Ascending aorta (tissue), 2 donors: ENCODE measurements at regions not wholly inside any gene's neighbourhood (a gene's known extent, or its start where the extent isn't known, plus 50 kb on each side); places are given as distances from the start of the nearest gene placed in this dataset.

Experiments
- DNase-seq, 2 donors: peaks; one replicate each; pipeline ENCODE4 v3.0.0-alpha.2; 2019; ENCODE audit warnings: low spot score in 2 of 2
- H3K27ac ChIP-seq, 2 donors: fragments of 200-600 bp; sonication (generic); one replicate each; pipeline ENCODE4 v1.5.1; 2016 to 2017; ENCODE audit warnings: mild to moderate bottlenecking in 1 of 2
- H3K27me3 ChIP-seq: fragments of 200-600 bp; sonication (generic); one replicate; pipeline ENCODE4 v1.5.1; 2017
- H3K36me3 ChIP-seq, 2 donors: fragments of 200-600 bp; sonication (generic); one replicate each; pipeline ENCODE4 v1.5.1; 2016
- H3K4me1 ChIP-seq, 2 donors: fragments of 200-600 bp; sonication (generic); one replicate each; pipeline ENCODE4 v1.5.1; 2016 to 2017; ENCODE audit warnings: mild to moderate bottlenecking in 1 of 2
- H3K4me3 ChIP-seq, 2 donors: fragments of 200-600 bp; sonication (generic); one replicate each; pipeline ENCODE4 v1.5.1; 2016 to 2017; ENCODE audit warnings: mild to moderate bottlenecking in 1 of 2
- H3K9me3 ChIP-seq, 2 donors: fragments of 200-600 bp; sonication (generic); one replicate each; pipeline ENCODE4 v1.5.1; 2016
- intact Hi-C: fragments of 100-400 bp; cut with DNase I; formaldehyde crosslinking; loops from one replicate; pipeline ENCODE4 v1.15.1; 2023
- TF ChIP-seq, protein P1 (sequence below), 3 experiments: fragments of 200-600 bp in 2 of 3; fragments of 450-650 bp in 1 of 3; sonication (generic) in 2 of 3; IDR thresholded peaks; one replicate each; pipeline ENCODE4 v1.5.1; 2016 to 2019; ENCODE audit warnings: antibody characterized with exemption in 3 of 3, mild to moderate bottlenecking in 1 of 3, moderate library complexity in 1 of 3

DNA sequence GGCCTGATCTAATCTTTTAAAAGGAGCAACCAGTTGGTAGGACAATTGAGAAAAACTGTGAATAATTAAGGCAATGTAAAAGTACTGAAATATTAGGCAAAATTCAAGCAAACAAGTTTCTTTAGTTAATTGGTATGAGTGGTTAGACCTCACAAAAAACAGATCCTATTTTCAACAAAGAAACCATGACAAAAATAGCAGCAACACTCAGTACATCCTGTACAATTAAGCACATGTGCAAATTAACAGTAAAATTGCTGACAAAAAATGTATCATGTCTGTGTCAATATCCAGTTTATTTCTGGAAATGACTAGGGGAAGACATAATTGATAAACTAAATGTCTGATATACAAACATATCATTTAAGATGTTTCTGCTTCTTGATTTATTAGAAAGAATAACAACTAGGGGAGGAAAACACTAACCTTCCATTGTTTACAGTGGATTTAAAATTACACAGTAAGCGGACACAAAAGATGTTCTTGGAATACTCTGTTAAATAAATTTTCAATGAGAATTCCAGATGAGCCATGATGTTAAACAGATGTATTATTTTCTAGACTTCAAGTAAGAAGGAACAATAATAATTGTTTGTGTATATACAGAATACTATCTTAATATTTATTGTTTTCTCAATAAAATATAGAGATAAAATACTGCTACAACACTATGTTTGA lies 638.9 kb downstream of the SPRY1 start:
- Histone ChIP-seq H3K27me3 (no peaks in the 10 kb centered on the region), H3K9me3 (no peaks in the 10 kb centered on the region), H3K4me3 (no peak overlapping the region), H3K36me3 (no peaks in the 10 kb centered on the region), H3K27ac (peak overlapping the region in 1 of 2 donors; percentile 25), H3K4me1 (peaks cover 0 to 3% of the 10 kb centered on the region in 2 donors)
- TF ChIP-seq, protein P1, sequence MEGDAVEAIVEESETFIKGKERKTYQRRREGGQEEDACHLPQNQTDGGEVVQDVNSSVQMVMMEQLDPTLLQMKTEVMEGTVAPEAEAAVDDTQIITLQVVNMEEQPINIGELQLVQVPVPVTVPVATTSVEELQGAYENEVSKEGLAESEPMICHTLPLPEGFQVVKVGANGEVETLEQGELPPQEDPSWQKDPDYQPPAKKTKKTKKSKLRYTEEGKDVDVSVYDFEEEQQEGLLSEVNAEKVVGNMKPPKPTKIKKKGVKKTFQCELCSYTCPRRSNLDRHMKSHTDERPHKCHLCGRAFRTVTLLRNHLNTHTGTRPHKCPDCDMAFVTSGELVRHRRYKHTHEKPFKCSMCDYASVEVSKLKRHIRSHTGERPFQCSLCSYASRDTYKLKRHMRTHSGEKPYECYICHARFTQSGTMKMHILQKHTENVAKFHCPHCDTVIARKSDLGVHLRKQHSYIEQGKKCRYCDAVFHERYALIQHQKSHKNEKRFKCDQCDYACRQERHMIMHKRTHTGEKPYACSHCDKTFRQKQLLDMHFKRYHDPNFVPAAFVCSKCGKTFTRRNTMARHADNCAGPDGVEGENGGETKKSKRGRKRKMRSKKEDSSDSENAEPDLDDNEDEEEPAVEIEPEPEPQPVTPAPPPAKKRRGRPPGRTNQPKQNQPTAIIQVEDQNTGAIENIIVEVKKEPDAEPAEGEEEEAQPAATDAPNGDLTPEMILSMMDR (IDR thresholded peaks at IDR 0.05): no peak
- intact Hi-C loops: no loop called here
- DNase-seq: no peak

DNA sequence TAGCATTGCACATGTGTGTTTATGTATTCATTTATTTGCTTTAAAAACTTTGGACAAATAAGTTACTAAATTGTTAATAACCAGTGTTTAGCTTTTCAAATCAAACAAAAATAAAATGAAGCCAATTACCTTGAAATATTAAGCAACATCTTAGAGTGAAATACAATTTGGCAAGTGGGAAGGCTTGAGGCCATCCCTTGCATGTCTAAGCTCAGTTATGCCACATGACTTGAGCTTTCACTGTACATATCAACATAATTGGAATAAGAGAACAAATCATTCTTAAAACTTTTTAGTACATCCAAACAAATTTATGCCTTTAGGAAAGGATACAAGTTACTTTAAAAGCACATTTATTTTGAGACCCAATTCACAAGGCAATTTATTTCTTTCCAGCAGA lies 640.6 kb downstream of the SPRY1 start:
- Histone ChIP-seq H3K27ac (no peak overlapping the region), H3K36me3 (no peaks in the 10 kb centered on the region), H3K4me3 (no peak overlapping the region), H3K4me1 (peaks cover 0 to under 1% of the 10 kb centered on the region in 2 donors), H3K9me3 (no peaks in the 10 kb centered on the region), H3K27me3 (no peaks in the 10 kb centered on the region)
- TF ChIP-seq, protein P1 (IDR thresholded peaks at IDR 0.05): no peak
- intact Hi-C loops: no loop called here
- DNase-seq: no peak

DNA sequence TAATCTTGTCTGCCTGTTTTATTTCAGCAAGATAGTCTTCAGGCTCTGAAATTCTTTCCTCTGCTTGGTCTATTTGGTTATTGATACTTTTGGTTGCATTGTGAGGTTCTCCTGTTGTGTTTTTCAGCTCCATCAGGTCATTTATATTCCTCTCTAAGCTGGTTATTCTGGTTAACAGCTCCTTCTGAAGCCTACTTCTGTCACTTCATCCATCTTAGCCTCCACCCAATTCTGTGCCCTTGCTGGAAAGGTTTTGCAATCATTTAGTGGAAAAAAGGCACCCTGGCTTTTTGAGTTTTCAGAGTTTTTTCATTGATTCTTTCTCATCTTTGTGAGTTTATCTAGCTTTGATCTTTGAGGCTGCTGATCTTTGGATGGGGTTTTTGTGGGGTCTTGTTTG lies 647.7 kb downstream of the SPRY1 start:
- no peaks in the 10 kb centered on the region for H3K4me1 ChIP-seq
- TF ChIP-seq, protein P1 (IDR thresholded peaks at IDR 0.05): no peak
- no peaks in the 10 kb centered on the region for H3K9me3 ChIP-seq
- H3K27me3 ChIP-seq: no peaks in the 10 kb centered on the region
- no peak overlapping the region for H3K27ac ChIP-seq
- intact Hi-C loops: no loop called here
- H3K4me3 ChIP-seq: no peak overlapping the region
- no peaks in the 10 kb centered on the region for H3K36me3 ChIP-seq
- no peak for DNase-seq

DNA sequence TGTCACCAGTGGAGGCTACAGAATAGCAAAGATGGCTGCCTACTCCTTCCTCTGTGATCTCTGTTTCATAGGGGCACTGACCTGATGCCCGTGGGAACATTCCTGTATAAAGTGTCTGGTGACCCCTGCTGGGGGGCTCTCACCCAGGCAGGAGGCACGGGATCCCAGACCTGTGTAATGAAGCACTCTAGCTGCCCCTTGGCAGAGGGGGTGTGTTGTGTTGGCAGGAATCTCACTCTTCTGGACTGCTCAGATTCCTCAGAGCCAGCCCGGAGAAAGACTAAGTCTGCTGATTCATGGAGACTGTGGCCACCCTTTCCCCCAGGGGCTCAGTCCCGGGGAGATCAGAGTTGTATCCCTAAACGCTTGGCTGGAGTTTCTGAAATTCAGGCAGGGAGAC lies 648.3 kb downstream of the SPRY1 start:
- Histone ChIP-seq H3K4me3 (no peak overlapping the region), H3K27ac (no peak overlapping the region), H3K9me3 (no peaks in the 10 kb centered on the region), H3K4me1 (no peaks in the 10 kb centered on the region), H3K27me3 (no peaks in the 10 kb centered on the region), H3K36me3 (no peaks in the 10 kb centered on the region)
- DNase-seq: no peak
- TF ChIP-seq, protein P1 (IDR thresholded peaks at IDR 0.05): no peak
- intact Hi-C loops: no loop called here

DNA sequence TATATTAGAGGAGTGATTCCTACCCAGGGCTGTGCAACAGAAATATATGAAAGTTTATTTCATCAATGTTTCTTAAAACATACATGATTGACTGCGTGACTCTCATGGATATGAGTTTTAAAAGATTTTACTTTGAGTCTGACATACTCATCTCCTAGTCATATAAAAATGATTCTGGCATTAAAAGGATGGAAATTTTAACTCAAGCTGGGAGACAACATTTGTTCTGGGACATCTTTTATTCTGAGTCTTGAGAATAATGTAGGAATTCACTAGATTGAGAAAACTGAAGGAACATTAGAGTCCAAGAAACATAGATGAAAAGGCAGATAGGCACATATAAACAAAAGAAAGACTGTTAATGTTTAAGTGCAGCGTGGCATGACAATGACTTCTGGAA lies 649.6 kb downstream of the SPRY1 start:
- DNase-seq: no peak
- intact Hi-C loops: no loop called here
- Histone ChIP-seq H3K4me3 (no peak overlapping the region), H3K9me3 (no peaks in the 10 kb centered on the region), H3K27me3 (no peaks in the 10 kb centered on the region), H3K27ac (no peak overlapping the region), H3K4me1 (no peaks in the 10 kb centered on the region), H3K36me3 (no peaks in the 10 kb centered on the region)
- TF ChIP-seq, protein P1 (IDR thresholded peaks at IDR 0.05): no peak
